ENCODE measurements at regions not wholly inside any gene's neighbourhood (a gene's known extent, or its start where the extent isn't known, plus 50 kb on each side); places are given as distances from the start of the nearest gene placed in this dataset.

GRCh38 chr11:86738568-86738967 lies 61.8 kb upstream of the PRSS23 start (continued):
- TF ChIP-seq E2F3 (CRISPR knock-in tag; IDR thresholded peaks at IDR 0.05) (no peak), ZFPM2 (CRISPR knock-in tag; IDR thresholded peaks at IDR 0.05) (no peak), TEAD4 (IDR thresholded peaks at IDR 0.05; ENCODE audit: low read length) (no peak), TEAD4 (CRISPR knock-in tag; IDR thresholded peaks at IDR 0.05; ENCODE audit: borderline replicate concordance) (no peak), MAFK (IDR thresholded peaks at IDR 0.05; ENCODE audit: low read length) (peak; percentile 78), BACH1 (tag; IDR thresholded peaks at IDR 0.05) (peak; percentile 85; the same call in 1 of the 2 replicates), VEZF1 (CRISPR knock-in tag; IDR thresholded peaks at IDR 0.05) (peak; percentile 14; the same call in 1 of the 2 replicates)

- Histone ChIP-seq H3K4me1 (replicated peaks in 1 of 2; ENCODE audit: control insufficient read depth in 2 of 2, insufficient read depth in 2 of 2, low read length in 2 of 2) (peaks cover 4 to 38% of the 10 kb centered on the region in 2 experiments; a peak in 4 of 5 replicates), H3K79me2 (ENCODE audit: control insufficient read depth, insufficient read depth, low read length) (no peaks in the 10 kb centered on the region), H3K27ac (ENCODE audit: extremely low read depth, low read depth, low read length) (no peak overlapping the region), H2AFZ (ENCODE audit: low read depth, low read length) (no peak overlapping the region), H4K20me1 (replicated peaks; ENCODE audit: control insufficient read depth, insufficient read depth, low read length) (no peaks in the 10 kb centered on the region), H3K4me3 (no peak overlapping the region), H3K9me3 (replicated peaks; ENCODE audit: control insufficient read depth, insufficient read depth, low read depth, low read length) (no peaks in the 10 kb centered on the region), H3K9me1 (ENCODE audit: control insufficient read depth, insufficient read depth, low read length) (no peaks in the 10 kb centered on the region), H3K27me3 (ENCODE audit: control insufficient read depth in 2 of 2, insufficient read depth in 2 of 2, low read length in 2 of 2) (no peaks in the 10 kb centered on the region), H3K9ac (ENCODE audit: insufficient read depth in 1 of 2, low read depth in 2 of 2, low read length in 2 of 2) (no peak overlapping the region), H3K36me3 (ENCODE audit: control insufficient read depth, insufficient read depth, low read length) (no peaks in the 10 kb centered on the region), H3K4me2 (ENCODE audit: insufficient read depth, low read length) (no peak overlapping the region)
- in situ Hi-C loops (cut with MboI): no loop called here
- BruUV-seq (replicated peaks): no TSS peak
- CTCF ChIA-PET (ENCODE audit: low intra/inter-chr PET ratio): no interaction called here
- DNase-seq (ENCODE audit: extremely low read depth in 1 of 4, low spot score in 3 of 4) (no peak), ATAC-seq (no peak), FAIRE-seq (no peak)
- TF ChIP-seq TCF3 (CRISPR knock-in tag; IDR thresholded peaks at IDR 0.05) (no peak), ZBTB34 (CRISPR knock-in tag; IDR thresholded peaks at IDR 0.05) (no peak), SP2 (IDR thresholded peaks at IDR 0.05; ENCODE audit: extremely low read depth, low read depth, low read length, poor library complexity, severe bottlenecking) (no peak), BRF1 (IDR thresholded peaks at IDR 0.05; ENCODE audit: borderline replicate concordance, extremely low read depth, insufficient read length) (no peak), CEBPB (tag; IDR thresholded peaks at IDR 0.05) (peak; percentile 7; the same call in 1 of the 2 replicates), CEBPG (CRISPR knock-in tag; IDR thresholded peaks at IDR 0.05) (no peak), CEBPG (tag; conservative IDR thresholded peaks at IDR 0.05 in 1 of 2, IDR thresholded peaks at IDR 0.05 in 1 of 2) (peak in 1 of 2 experiments; percentile 23; a peak in 1 of 4 replicates), JUN (IDR thresholded peaks at IDR 0.05; ENCODE audit: borderline replicate concordance, low read depth, low read length) (no peak), JUN (CRISPR knock-in tag; IDR thresholded peaks at IDR 0.05; ENCODE audit: borderline replicate concordance) (no peak), STAT5B (CRISPR knock-in tag; IDR thresholded peaks at IDR 0.05) (no peak), TAL1 (IDR thresholded peaks at IDR 0.05) (no peak), IFI16 (CRISPR knock-in tag; IDR thresholded peaks at IDR 0.05) (no peak)
- intact Hi-C loops (cut with micrococcal nuclease): no loop called here
- POLR2A ChIA-PET: interaction anchor here (0.6 kb wide), 1 partner anchor 402 kb away, joined by 3 read pairs; no protein-coding TSS in a partner anchor
These were observed 62.6 kb upstream of the PRSS23 start for GRCh38 chr11:86737737-86738136.

All from K562 (cell line).